K562 (cell line): ENCODE measurements at regions not wholly inside any gene's neighbourhood (a gene's known extent, or its start where the extent isn't known, plus 50 kb on each side); places are given as distances from the start of the nearest gene placed in this dataset.
"Not testable (repeated sequence)": the region's sequence is repeated elsewhere in the genome, so short reads cannot be mapped to it uniquely, and the experiment has no call there.

ENCODE experiments used
- ATAC-seq: fragments of 200-7000 bp; cut with Tn5 transposase; 3 replicates; pipeline ENCODE4 v1.9.1; 2020; ENCODE audit warnings: moderate library complexity
- BruUV-seq: library from RNA; stranded (reverse); fragments of 400-500 nt; replicated peaks from 2 replicates; lab custom pipeline; 2021; lab: Mats Ljungman, UMichigan
- CTCF ChIA-PET: fragments of 300-600 bp; formaldehyde crosslinking; extraction: SDS; loops from one replicate; lab custom pipeline; 2021; ENCODE audit warnings: low intra/inter-chr PET ratio; lab: Yijun Ruan, JAX
- POLR2A ChIA-PET: fragments of 300-600, 350-650 bp; sonication (Branson Sonifier 250); formaldehyde crosslinking; extraction: SDS; loops from one replicate; lab custom pipeline; 2021; ENCODE audit warnings: antibody characterized with exemption, inconsistent platforms; lab: Yijun Ruan, JAX
- DNase-seq, 4 experiments: peaks; one replicate each; pipeline versions ENCODE4 v3.0.0 to v3.0.0-alpha.2; 2011 to 2018; ENCODE audit warnings: low spot score in 3 of 4, mixed read lengths in 3 of 4; ENCODE audit errors: extremely low read depth in 1 of 4
- FAIRE-seq: peaks from 2 replicates; lab custom pipeline; 2011; peaks lifted over from hg19 to GRCh38; lab: Jason Lieb, UNC
- H2AFZ ChIP-seq: 2 replicates; pipeline ENCODE4 v1.6.0; 2011; ENCODE audit warnings: low read depth, low read length, control low read depth, inconsistent platforms
- H3K27ac ChIP-seq: fragments of 200-600 bp; 3 replicates; pipeline ENCODE4 v1.8.0; 2011; ENCODE audit warnings: low read depth, mild to moderate bottlenecking, control low read depth, inconsistent platforms, low read length, moderate library complexity, mixed read lengths; ENCODE audit errors: extremely low read depth
- H3K27me3 ChIP-seq, 2 experiments: fragments of 300-600 bp in 1 of 2; 2 replicates in 1 of 2; 3 replicates in 1 of 2; pipeline versions ENCODE4 v1.6.0 to v1.8.0; 2011; ENCODE audit warnings: inconsistent platforms in 2 of 2, low read length in 2 of 2, mild to moderate bottlenecking in 1 of 2, mixed read lengths in 1 of 2, moderate library complexity in 1 of 2; ENCODE audit not compliant: control insufficient read depth in 2 of 2, insufficient read depth in 2 of 2
- H3K36me3 ChIP-seq: fragments of 300-600 bp; 3 replicates; pipeline ENCODE4 v1.8.0; 2011; ENCODE audit warnings: mild to moderate bottlenecking, low read length, inconsistent platforms; ENCODE audit not compliant: control insufficient read depth, insufficient read depth
- H3K4me1 ChIP-seq, 2 experiments: fragments of 200-600 bp in 1 of 2; replicated peaks in 1 of 2; 2 replicates in 1 of 2; 3 replicates in 1 of 2; pipeline versions ENCODE4 v1.5.1 to v1.8.0; 2011; ENCODE audit warnings: inconsistent platforms in 2 of 2, low read length in 2 of 2, mild to moderate bottlenecking in 1 of 2, mixed read lengths in 1 of 2, moderate library complexity in 1 of 2; ENCODE audit not compliant: control insufficient read depth in 2 of 2, insufficient read depth in 2 of 2
- H3K4me2 ChIP-seq: 2 replicates; pipeline ENCODE4 v1.6.1; 2011; ENCODE audit warnings: low read length, control low read depth, inconsistent platforms, mixed read lengths; ENCODE audit not compliant: insufficient read depth
- H3K4me3 ChIP-seq: fragments of 200-600 bp; sonication (generic), shearing (Covaris generic); 2 replicates; pipeline ENCODE4 v1.5.1; 2016; ENCODE audit warnings: control low read depth, inconsistent platforms
- H3K79me2 ChIP-seq: fragments of 200-600 bp; 3 replicates; pipeline ENCODE4 v1.8.0; 2011; ENCODE audit warnings: low read length, inconsistent platforms; ENCODE audit not compliant: control insufficient read depth, insufficient read depth
- H3K9ac ChIP-seq, 2 experiments: 2 replicates each; pipeline versions ENCODE4 v1.6.0 to v1.6.1; 2011; ENCODE audit warnings: low read depth in 2 of 2, low read length in 2 of 2, control low read depth in 1 of 2, inconsistent platforms in 1 of 2, mild to moderate bottlenecking in 1 of 2, mixed read lengths in 1 of 2; ENCODE audit not compliant: insufficient read depth in 1 of 2
- H3K9me1 ChIP-seq: one replicate; pipeline ENCODE4 v1.6.0; 2011; ENCODE audit warnings: inconsistent platforms, mild to moderate bottlenecking, low read length, moderate library complexity; ENCODE audit not compliant: control insufficient read depth, insufficient read depth
- H3K9me3 ChIP-seq: replicated peaks from 2 replicates; pipeline ENCODE4 v1.5.1; 2011; ENCODE audit warnings: low read depth, low read length, inconsistent platforms; ENCODE audit not compliant: control insufficient read depth, insufficient read depth
- H4K20me1 ChIP-seq: replicated peaks from 2 replicates; pipeline ENCODE4 v1.6.1; 2011; ENCODE audit warnings: low read length, inconsistent platforms, mixed read lengths; ENCODE audit not compliant: control insufficient read depth, insufficient read depth
- GTF2F1 ChIP-seq: IDR thresholded peaks from 2 replicates; pipeline ENCODE4 v1.6.1; 2011; ENCODE audit warnings: low read depth, low read length, improper control_type of control experiment
- ILK ChIP-seq: fragments of 450-650 bp; IDR thresholded peaks from 2 replicates; pipeline ENCODE4 v1.6.1; 2016; ENCODE audit warnings: missing genetic modification characterization, low read depth, mild to moderate bottlenecking, missing compliant biosample characterization, moderate library complexity, borderline replicate concordance
- PTTG1 ChIP-seq: fragments of 450-650 bp; IDR thresholded peaks from 2 replicates; pipeline ENCODE4 v1.6.1; 2016; ENCODE audit warnings: low read depth, mild to moderate bottlenecking, missing genetic modification characterization, missing compliant biosample characterization
- ZC3H11A ChIP-seq: IDR thresholded peaks from 2 replicates; pipeline ENCODE4 v1.6.1; 2012; ENCODE audit warnings: low read depth, low read length, improper control_type of control experiment
- ZNF253 ChIP-seq: fragments of 250-450 bp; sonication (Bioruptor Pico); conservative IDR thresholded peaks from 2 replicates; pipeline ENCODE4 v1.6.1; 2021; ENCODE audit warnings: mild to moderate bottlenecking
- ZNF354B ChIP-seq: fragments of 250-450 bp; sonication (Bioruptor Pico); IDR thresholded peaks from 2 replicates; pipeline ENCODE4 v1.4.0; 2020
- ZNF507 ChIP-seq: conservative IDR thresholded peaks from 2 replicates; pipeline ENCODE4 v1.6.1; 2017; ENCODE audit warnings: missing genetic modification characterization, missing compliant biosample characterization
- WGBS: fragments of 100-300 bp; shearing (Covaris generic); methylation state at CpG from one replicate; pipeline ENCODE4 v1.1.6; 2016; ENCODE audit warnings: low coverage, mixed read lengths; ENCODE audit not compliant: insufficient coverage; ENCODE audit errors: missing lambda C conversion rate; 5-methylcytosine and 5-hydroxymethylcytosine counted together
- in situ Hi-C: fragments of 300-500 bp; cut with MboI; formaldehyde crosslinking; loops from 4 replicates; pipeline ENCODE4 v1.15.0; 2018; ENCODE audit warnings: inconsistent platforms, mixed read lengths
- intact Hi-C: fragments of 100-400 bp; cut with micrococcal nuclease; formaldehyde crosslinking; loops from 2 replicates; pipeline ENCODE4 v1.14.2; 2022
- TF ChIP-seq, protein P1 (sequence below), 2 experiments: fragments of 250-450 bp in 1 of 2; fragments of 450-650 bp in 1 of 2; sonication (Bioruptor Pico) in 1 of 2; IDR thresholded peaks; 2 replicates each; pipeline versions ENCODE4 v1.6.1 to v1.8.0; 2016 to 2021; ENCODE audit warnings: mild to moderate bottlenecking in 2 of 2, moderate library complexity in 2 of 2, missing compliant biosample characterization in 1 of 2, missing genetic modification characterization in 1 of 2
- TF ChIP-seq, protein P2 (sequence below): fragments of 250-450 bp; sonication (Bioruptor Pico); IDR thresholded peaks from 2 replicates; pipeline ENCODE4 v1.8.0; 2021; ENCODE audit warnings: borderline replicate concordance, mild to moderate bottlenecking, moderate library complexity; ENCODE audit not compliant: poor library complexity, severe bottlenecking

DNA sequence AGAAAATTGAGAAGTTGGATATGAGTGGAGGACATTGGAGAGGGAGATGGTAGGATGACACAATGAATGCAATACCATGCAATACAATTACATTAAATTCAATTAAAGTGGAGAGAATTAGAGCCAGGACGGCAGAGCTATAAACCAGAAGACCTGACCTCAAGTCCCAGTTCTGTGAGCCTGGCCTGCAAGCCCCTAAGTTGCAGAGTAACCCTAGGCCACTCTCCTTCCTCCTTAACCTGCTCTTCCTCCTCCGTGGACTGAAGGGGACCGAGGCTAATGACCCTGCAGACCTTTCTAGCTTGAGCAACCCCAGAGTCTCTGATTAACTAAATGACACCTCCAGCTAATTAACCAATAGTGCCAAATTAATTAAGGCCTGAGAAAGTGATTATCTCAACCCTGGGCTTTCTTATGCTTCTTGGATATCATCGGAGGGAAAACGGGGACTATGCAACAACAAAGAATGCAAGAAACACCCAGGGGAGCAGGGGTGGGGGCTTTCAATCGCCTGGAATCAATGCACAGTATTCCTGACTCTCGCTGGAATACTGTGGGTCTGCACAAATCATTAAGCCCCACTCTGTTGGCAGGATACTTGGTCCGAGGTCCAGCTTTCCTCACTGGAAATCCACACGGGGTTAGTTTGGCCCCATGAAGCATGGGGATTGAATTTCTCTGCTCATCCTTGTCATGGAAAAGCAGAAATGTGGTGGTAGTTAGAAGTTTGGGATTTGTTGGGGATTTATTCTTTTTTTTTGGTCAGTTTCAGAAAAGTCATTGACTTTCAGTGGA is 548.3 kb downstream of the MN1 start (continued):
- TF ChIP-seq, protein P1, sequence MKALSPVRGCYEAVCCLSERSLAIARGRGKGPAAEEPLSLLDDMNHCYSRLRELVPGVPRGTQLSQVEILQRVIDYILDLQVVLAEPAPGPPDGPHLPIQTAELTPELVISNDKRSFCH (CRISPR knock-in tag; IDR thresholded peaks at IDR 0.05) = no peak
- TF ChIP-seq, protein P1 (tag; IDR thresholded peaks at IDR 0.05) = no peak

DNA sequence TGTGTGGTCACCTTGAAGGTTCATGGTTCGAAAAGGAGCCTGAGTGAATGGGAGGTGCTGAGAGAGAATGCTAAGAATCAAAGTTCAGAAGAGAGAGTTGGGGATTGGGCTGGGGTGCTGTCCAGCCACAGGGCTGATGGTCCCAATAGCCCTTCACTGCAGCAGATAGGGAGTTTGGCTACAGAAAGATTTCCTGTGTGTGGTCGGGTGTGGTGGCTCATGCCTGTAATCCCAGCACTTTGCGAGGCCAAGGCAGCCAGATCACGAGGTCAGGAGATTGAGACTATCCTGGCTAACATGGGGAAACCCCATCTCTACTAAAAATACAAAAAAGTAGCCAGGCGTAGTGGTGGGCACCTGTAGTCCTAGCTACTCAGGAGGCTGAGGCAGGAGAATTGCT is 547.5 kb downstream of the MN1 start:
- CTCF ChIA-PET, DNase-seq, H3K9me1 ChIP-seq, H3K36me3 ChIP-seq, ATAC-seq, H3K9me3 ChIP-seq, H3K9ac ChIP-seq, BruUV-seq, POLR2A ChIA-PET, H2AFZ ChIP-seq, H3K4me3 ChIP-seq, H3K27ac ChIP-seq, H3K79me2 ChIP-seq, H3K27me3 ChIP-seq, H4K20me1 ChIP-seq, intact Hi-C loops, FAIRE-seq, in situ Hi-C loops, H3K4me2 ChIP-seq, H3K4me1 ChIP-seq: not testable (repeated sequence)
- WGBS = 2% methylated on average over 5 of the region's 5 CpGs

DNA sequence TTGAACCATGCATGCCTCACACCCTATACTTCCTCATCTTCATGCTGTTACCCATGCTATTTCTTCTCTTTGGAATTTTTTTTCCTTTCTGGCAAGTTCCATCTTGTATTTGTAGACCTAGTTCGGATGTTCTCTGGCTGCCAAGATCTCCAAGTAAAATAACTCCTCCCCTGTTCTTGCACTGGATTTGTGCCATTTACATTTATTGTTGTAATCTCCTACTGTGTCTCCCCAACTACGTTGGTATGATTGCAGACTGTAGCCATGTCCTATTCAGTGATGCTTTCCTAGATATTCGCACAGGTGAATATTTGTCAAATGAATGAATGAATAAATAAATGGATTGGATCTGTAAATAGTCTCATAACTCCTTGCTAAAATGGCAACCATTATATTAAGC is 546.0 kb downstream of the MN1 start:
- no peak overlapping the region for H2AFZ ChIP-seq
- H3K27me3 ChIP-seq = no peaks in the 10 kb centered on the region
- TF ChIP-seq ZNF253 (CRISPR knock-in tag) (no peak), ZNF354B (peak; percentile 96), ILK (tag) (no peak), ZC3H11A (no peak), GTF2F1 (no peak), PTTG1 (tag) (no peak), ZNF507 (peak; percentile 98)
- TF ChIP-seq, protein P2, sequence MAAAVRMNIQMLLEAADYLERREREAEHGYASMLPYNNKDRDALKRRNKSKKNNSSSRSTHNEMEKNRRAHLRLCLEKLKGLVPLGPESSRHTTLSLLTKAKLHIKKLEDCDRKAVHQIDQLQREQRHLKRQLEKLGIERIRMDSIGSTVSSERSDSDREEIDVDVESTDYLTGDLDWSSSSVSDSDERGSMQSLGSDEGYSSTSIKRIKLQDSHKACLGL (CRISPR knock-in tag) = no peak
- TF ChIP-seq, all 486 proteins: peak for 2
- POLR2A ChIA-PET = no interaction called here
- no peaks in the 10 kb centered on the region for H3K9me1 ChIP-seq
- intact Hi-C loops (no loop called here), in situ Hi-C loops (no loop called here)
- no peaks in the 10 kb centered on the region for H4K20me1 ChIP-seq
- H3K9ac ChIP-seq = no peak overlapping the region
- no peak overlapping the region for H3K27ac ChIP-seq
- no peaks in the 10 kb centered on the region for H3K79me2 ChIP-seq
- 0% methylated on average over 3 of the region's 3 CpGs for WGBS
- H3K4me3 ChIP-seq = no peak overlapping the region
- ATAC-seq (no peak), DNase-seq (no peak), FAIRE-seq (no peak)
- no peaks in the 10 kb centered on the region for H3K4me1 ChIP-seq
- no peaks in the 10 kb centered on the region for H3K36me3 ChIP-seq
- BruUV-seq = no TSS peak
- H3K4me2 ChIP-seq = no peak overlapping the region
- no peaks in the 10 kb centered on the region for H3K9me3 ChIP-seq
- CTCF ChIA-PET = no interaction called here
